ENCODE measurements at regions not wholly inside any gene's neighbourhood (a gene's known extent, or its start where the extent isn't known, plus 50 kb on each side); places are given as distances from the start of the nearest gene placed in this dataset.

DNA sequence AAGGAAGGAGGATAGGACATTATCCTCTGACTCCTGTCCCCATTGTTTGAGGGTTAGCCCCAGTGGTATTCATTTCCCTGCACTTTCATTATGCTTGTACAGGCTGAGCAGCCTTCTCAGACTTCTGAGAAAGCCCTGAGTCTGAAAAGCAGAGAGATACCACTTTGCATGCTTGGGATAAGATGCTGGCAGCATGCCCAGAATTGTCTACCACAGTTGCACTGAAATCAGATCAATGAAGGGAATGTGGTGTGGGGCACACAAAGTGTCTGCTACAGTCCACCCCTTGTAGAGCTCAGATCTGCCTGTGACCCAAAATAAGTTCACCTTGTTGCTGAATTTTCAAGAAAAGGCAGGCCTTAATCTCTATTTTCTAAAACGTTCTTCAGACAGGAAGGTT is 160.6 kb downstream of the CCT6B start:
- Histone ChIP-seq H3K9me3 (ENCODE audit: control insufficient read depth in 4 of 4, low read length in 3 of 4) (peaks cover 4 to 20% (median 18%) of the 10 kb centered on the region in 4 donors), H3K27me3 (ENCODE audit: control insufficient read depth in 4 of 4, insufficient read depth in 4 of 4, low read length in 3 of 4) (no peaks in the 10 kb centered on the region), H3K36me3 (ENCODE audit: control insufficient read depth in 4 of 4, insufficient read depth in 3 of 4, low read depth in 1 of 4, low read length in 3 of 4) (no peaks in the 10 kb centered on the region), H3K9ac (ENCODE audit: low read depth in 1 of 2, low read length in 2 of 2) (no peak overlapping the region), H3K4me1 (ENCODE audit: control insufficient read depth in 4 of 4, insufficient read depth in 4 of 4, low read length in 3 of 4) (no peaks in the 10 kb centered on the region), H3K27ac (ENCODE audit: low read depth in 1 of 2, low read length in 2 of 2) (no peak overlapping the region), H3K4me3 (ENCODE audit: low read depth in 1 of 3, low read length in 3 of 3) (no peak overlapping the region)
- WGBS, result 52% methylated on average over 1 of the region's 1 CpG
- DNase-seq (ENCODE audit: low spot score), result no peak
- TF ChIP-seq HNF4G (IDR thresholded peaks at IDR 0.05), result no peak

DNA sequence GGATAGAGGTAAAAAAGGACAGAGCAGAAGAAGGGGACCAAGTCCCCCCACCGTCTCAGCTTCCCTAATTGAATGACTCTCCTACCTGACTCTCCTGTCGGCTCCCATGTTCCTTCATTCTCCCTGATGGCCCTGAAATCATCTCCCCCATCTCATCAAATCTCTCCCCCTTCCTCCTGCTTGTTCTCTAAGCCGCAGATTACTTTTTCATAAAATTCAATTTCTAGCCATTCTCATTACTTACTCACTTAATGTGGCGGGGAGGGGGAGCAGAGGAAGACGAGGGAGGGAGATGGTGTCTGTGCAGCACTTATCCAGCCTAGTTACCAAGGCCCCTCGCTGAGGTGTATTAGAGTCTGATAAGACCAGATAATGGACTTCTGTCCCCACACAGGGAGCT is 161.5 kb downstream of the CCT6B start:
- H3K9me3 ChIP-seq (ENCODE audit: control insufficient read depth in 4 of 4, low read length in 3 of 4), result peaks cover 4 to 20% (median 18%) of the 10 kb centered on the region in 4 donors
- H3K9ac ChIP-seq (ENCODE audit: low read depth in 1 of 2, low read length in 2 of 2), result no peak overlapping the region
- no peaks in the 10 kb centered on the region for H3K4me1 ChIP-seq (ENCODE audit: control insufficient read depth in 4 of 4, insufficient read depth in 4 of 4, low read length in 3 of 4)
- DNase-seq (ENCODE audit: low spot score), result no peak
- H3K27me3 ChIP-seq (ENCODE audit: control insufficient read depth in 4 of 4, insufficient read depth in 4 of 4, low read length in 3 of 4), result no peaks in the 10 kb centered on the region
- H3K27ac ChIP-seq (ENCODE audit: low read depth in 1 of 2, low read length in 2 of 2), result no peak overlapping the region
- no peak for TF ChIP-seq FOXA1 (IDR thresholded peaks at IDR 0.05)
- TF ChIP-seq GABPA (IDR thresholded peaks at IDR 0.05 in 1 of 2, conservative IDR thresholded peaks at IDR 0.05 in 1 of 2), result no peak
- TF ChIP-seq SP1 (IDR thresholded peaks at IDR 0.05), result no peak
- TF ChIP-seq, protein P1, sequence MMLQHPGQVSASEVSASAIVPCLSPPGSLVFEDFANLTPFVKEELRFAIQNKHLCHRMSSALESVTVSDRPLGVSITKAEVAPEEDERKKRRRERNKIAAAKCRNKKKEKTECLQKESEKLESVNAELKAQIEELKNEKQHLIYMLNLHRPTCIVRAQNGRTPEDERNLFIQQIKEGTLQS (IDR thresholded peaks at IDR 0.05), result no peak
- TF ChIP-seq NR2F2 (IDR thresholded peaks at IDR 0.05), result no peak
- TF ChIP-seq, protein P2, sequence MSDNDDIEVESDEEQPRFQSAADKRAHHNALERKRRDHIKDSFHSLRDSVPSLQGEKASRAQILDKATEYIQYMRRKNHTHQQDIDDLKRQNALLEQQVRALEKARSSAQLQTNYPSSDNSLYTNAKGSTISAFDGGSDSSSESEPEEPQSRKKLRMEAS (IDR thresholded peaks at IDR 0.05), result no peak
- TF ChIP-seq YY1 (IDR thresholded peaks at IDR 0.05), result no peak
- TF ChIP-seq, protein P3, sequence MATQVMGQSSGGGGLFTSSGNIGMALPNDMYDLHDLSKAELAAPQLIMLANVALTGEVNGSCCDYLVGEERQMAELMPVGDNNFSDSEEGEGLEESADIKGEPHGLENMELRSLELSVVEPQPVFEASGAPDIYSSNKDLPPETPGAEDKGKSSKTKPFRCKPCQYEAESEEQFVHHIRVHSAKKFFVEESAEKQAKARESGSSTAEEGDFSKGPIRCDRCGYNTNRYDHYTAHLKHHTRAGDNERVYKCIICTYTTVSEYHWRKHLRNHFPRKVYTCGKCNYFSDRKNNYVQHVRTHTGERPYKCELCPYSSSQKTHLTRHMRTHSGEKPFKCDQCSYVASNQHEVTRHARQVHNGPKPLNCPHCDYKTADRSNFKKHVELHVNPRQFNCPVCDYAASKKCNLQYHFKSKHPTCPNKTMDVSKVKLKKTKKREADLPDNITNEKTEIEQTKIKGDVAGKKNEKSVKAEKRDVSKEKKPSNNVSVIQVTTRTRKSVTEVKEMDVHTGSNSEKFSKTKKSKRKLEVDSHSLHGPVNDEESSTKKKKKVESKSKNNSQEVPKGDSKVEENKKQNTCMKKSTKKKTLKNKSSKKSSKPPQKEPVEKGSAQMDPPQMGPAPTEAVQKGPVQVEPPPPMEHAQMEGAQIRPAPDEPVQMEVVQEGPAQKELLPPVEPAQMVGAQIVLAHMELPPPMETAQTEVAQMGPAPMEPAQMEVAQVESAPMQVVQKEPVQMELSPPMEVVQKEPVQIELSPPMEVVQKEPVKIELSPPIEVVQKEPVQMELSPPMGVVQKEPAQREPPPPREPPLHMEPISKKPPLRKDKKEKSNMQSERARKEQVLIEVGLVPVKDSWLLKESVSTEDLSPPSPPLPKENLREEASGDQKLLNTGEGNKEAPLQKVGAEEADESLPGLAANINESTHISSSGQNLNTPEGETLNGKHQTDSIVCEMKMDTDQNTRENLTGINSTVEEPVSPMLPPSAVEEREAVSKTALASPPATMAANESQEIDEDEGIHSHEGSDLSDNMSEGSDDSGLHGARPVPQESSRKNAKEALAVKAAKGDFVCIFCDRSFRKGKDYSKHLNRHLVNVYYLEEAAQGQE (IDR thresholded peaks at IDR 0.05), result no peak
- TF ChIP-seq TAF1 (conservative IDR thresholded peaks at IDR 0.05), result no peak
- TF ChIP-seq, protein P4, sequence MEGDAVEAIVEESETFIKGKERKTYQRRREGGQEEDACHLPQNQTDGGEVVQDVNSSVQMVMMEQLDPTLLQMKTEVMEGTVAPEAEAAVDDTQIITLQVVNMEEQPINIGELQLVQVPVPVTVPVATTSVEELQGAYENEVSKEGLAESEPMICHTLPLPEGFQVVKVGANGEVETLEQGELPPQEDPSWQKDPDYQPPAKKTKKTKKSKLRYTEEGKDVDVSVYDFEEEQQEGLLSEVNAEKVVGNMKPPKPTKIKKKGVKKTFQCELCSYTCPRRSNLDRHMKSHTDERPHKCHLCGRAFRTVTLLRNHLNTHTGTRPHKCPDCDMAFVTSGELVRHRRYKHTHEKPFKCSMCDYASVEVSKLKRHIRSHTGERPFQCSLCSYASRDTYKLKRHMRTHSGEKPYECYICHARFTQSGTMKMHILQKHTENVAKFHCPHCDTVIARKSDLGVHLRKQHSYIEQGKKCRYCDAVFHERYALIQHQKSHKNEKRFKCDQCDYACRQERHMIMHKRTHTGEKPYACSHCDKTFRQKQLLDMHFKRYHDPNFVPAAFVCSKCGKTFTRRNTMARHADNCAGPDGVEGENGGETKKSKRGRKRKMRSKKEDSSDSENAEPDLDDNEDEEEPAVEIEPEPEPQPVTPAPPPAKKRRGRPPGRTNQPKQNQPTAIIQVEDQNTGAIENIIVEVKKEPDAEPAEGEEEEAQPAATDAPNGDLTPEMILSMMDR (IDR thresholded peaks at IDR 0.05; ENCODE audit: low read depth, low read length, missing input control), result no peak
- no peak for TF ChIP-seq RXRA (IDR thresholded peaks at IDR 0.05)
- TF ChIP-seq, protein P5, sequence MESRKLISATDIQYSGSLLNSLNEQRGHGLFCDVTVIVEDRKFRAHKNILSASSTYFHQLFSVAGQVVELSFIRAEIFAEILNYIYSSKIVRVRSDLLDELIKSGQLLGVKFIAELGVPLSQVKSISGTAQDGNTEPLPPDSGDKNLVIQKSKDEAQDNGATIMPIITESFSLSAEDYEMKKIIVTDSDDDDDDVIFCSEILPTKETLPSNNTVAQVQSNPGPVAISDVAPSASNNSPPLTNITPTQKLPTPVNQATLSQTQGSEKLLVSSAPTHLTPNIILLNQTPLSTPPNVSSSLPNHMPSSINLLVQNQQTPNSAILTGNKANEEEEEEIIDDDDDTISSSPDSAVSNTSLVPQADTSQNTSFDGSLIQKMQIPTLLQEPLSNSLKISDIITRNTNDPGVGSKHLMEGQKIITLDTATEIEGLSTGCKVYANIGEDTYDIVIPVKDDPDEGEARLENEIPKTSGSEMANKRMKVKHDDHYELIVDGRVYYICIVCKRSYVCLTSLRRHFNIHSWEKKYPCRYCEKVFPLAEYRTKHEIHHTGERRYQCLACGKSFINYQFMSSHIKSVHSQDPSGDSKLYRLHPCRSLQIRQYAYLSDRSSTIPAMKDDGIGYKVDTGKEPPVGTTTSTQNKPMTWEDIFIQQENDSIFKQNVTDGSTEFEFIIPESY (IDR thresholded peaks at IDR 0.05), result no peak
- TF ChIP-seq HNF4G (IDR thresholded peaks at IDR 0.05), result no peak
- TF ChIP-seq FOXA2 (IDR thresholded peaks at IDR 0.05), result no peak
- TF ChIP-seq JUND (IDR thresholded peaks at IDR 0.05), result no peak
- TF ChIP-seq RAD21 (IDR thresholded peaks at IDR 0.05), result no peak
- no peak for TF ChIP-seq EGR1 (IDR thresholded peaks at IDR 0.05; ENCODE audit: low read depth in 2 of 2)
- no peak for TF ChIP-seq HNF4A (conservative IDR thresholded peaks at IDR 0.05)
- 51% methylated on average over 6 of the region's 6 CpGs for WGBS
- no peaks in the 10 kb centered on the region for H3K36me3 ChIP-seq (ENCODE audit: control insufficient read depth in 4 of 4, insufficient read depth in 3 of 4, low read depth in 1 of 4, low read length in 3 of 4)
- H3K4me3 ChIP-seq (ENCODE audit: low read depth in 1 of 3, low read length in 3 of 3), result no peak overlapping the region
